OCI-LY1 (cell line): ENCODE measurements at regions not wholly inside any gene's neighbourhood (a gene's known extent, or its start where the extent isn't known, plus 50 kb on each side); places are given as distances from the start of the nearest gene placed in this dataset.

Source experiments
- EZH2 ChIP-seq: fragments of 200-600 bp; sonication (generic), shearing (Covaris generic); IDR thresholded peaks from 2 replicates; pipeline ENCODE4 v1.8.0; 2017; ENCODE audit warnings: borderline replicate concordance, mixed run types, mild to moderate bottlenecking, antibody characterized with exemption, low read length, moderate library complexity, mixed read lengths
- TF ChIP-seq, protein P1 (sequence below): fragments of 200-600 bp; sonication (generic), shearing (Covaris generic); IDR thresholded peaks from 2 replicates; pipeline ENCODE4 v1.5.1; 2017; ENCODE audit warnings: mild to moderate bottlenecking, antibody characterized with exemption, low read length, moderate library complexity, mixed read lengths

GRCh38 chr6:43904311-43905123, 134.5 kb downstream of the VEGFA start:
- TF ChIP-seq, protein P1, sequence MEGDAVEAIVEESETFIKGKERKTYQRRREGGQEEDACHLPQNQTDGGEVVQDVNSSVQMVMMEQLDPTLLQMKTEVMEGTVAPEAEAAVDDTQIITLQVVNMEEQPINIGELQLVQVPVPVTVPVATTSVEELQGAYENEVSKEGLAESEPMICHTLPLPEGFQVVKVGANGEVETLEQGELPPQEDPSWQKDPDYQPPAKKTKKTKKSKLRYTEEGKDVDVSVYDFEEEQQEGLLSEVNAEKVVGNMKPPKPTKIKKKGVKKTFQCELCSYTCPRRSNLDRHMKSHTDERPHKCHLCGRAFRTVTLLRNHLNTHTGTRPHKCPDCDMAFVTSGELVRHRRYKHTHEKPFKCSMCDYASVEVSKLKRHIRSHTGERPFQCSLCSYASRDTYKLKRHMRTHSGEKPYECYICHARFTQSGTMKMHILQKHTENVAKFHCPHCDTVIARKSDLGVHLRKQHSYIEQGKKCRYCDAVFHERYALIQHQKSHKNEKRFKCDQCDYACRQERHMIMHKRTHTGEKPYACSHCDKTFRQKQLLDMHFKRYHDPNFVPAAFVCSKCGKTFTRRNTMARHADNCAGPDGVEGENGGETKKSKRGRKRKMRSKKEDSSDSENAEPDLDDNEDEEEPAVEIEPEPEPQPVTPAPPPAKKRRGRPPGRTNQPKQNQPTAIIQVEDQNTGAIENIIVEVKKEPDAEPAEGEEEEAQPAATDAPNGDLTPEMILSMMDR = no peak
- no peak for TF ChIP-seq EZH2
